Gastrocnemius medialis (tissue), 4 donors: ENCODE measurements at regions not wholly inside any gene's neighbourhood (a gene's known extent, or its start where the extent isn't known, plus 50 kb on each side); places are given as distances from the start of the nearest gene placed in this dataset.

Source experiments
- ATAC-seq, 2 donors: fragments of 150-250 bp; one replicate each; pipeline ENCODE4 v1.9.1; 2016
- DNase-seq, 2 donors: peaks; one replicate each; pipeline ENCODE4 v3.0.0-alpha.2; 2019
- H3K27ac ChIP-seq, 4 donors: fragments of 200-600 bp; sonication (generic); 1 replicate in 1 of 4; 2 replicates in 3 of 4; pipeline ENCODE4 v1.5.1; 2016 to 2018; ENCODE audit warnings: mild to moderate bottlenecking in 2 of 4, moderate library complexity in 1 of 4
- H3K27me3 ChIP-seq, 3 donors: fragments of 200-600 bp; sonication (generic) in 2 of 3; 1 replicate in 1 of 3; 2 replicates in 2 of 3; pipeline versions ENCODE4 v1.5.1 to v1.6.0; 2016 to 2019; ENCODE audit warnings: mild to moderate bottlenecking in 1 of 3, moderate library complexity in 1 of 3
- H3K36me3 ChIP-seq, 2 donors: fragments of 200-600 bp; sonication (generic) in 1 of 2; one replicate each; pipeline ENCODE4 v1.5.1; 2017 to 2018
- H3K4me1 ChIP-seq, 2 donors: fragments of 200-600 bp; sonication (generic) in 1 of 2; one replicate each; pipeline ENCODE4 v1.5.1; 2016 to 2017; ENCODE audit warnings: mild to moderate bottlenecking in 2 of 2
- H3K4me3 ChIP-seq, 4 donors: fragments of 200-600 bp; sonication (generic) in 3 of 4; 1 replicate in 1 of 4; 2 replicates in 3 of 4; pipeline ENCODE4 v1.5.1; 2016 to 2019; ENCODE audit warnings: mild to moderate bottlenecking in 2 of 4
- H3K9me3 ChIP-seq, 3 donors: fragments of 200-600 bp; sonication (generic) in 2 of 3; 1 replicate in 1 of 3; 2 replicates in 2 of 3; pipeline ENCODE4 v1.5.1; 2016 to 2019
- CTCF ChIP-seq, 5 experiments: fragments of 450-650 bp in 3 of 5; fragments of 200-600 bp in 2 of 5; sonication (generic) in 2 of 5; IDR thresholded peaks in 4 of 5; conservative IDR thresholded peaks in 1 of 5; 1 replicate in 4 of 5; 2 replicates in 1 of 5; pipeline ENCODE4 v1.5.1; 2016 to 2019; ENCODE audit warnings: antibody characterized with exemption in 5 of 5, mild to moderate bottlenecking in 3 of 5, moderate library complexity in 3 of 5
- POLR2A ChIP-seq, 2 donors: fragments of 450-650 bp; IDR thresholded peaks; one replicate each; pipeline ENCODE4 v1.6.1; 2017; ENCODE audit warnings: antibody characterized with exemption in 2 of 2, mild to moderate bottlenecking in 2 of 2, moderate library complexity in 2 of 2
- in situ Hi-C, 4 donors: fragments of 200-750 bp; cut with MboI; loops; one replicate each; pipeline versions ENCODE4 v1.15.0 to v1.8.0; 2017; ENCODE audit warnings: low sequenced_read_pairs in 4 of 4
- intact Hi-C: fragments of 100-400 bp; cut with DNase I; formaldehyde crosslinking; loops from one replicate; pipeline ENCODE4 v1.15.1; 2023; ENCODE audit warnings: low total_unique reads

- H3K27ac ChIP-seq, result no peak overlapping the region
- ATAC-seq, result no peak
- no peaks in the 10 kb centered on the region for H3K9me3 ChIP-seq
- H3K27me3 ChIP-seq, result peaks cover 0 to 14% (median 7%) of the 10 kb centered on the region in 3 donors
- no peak for TF ChIP-seq CTCF (IDR thresholded peaks at IDR 0.05 in 4 of 5, conservative IDR thresholded peaks at IDR 0.05 in 1 of 5)
- TF ChIP-seq POLR2A (IDR thresholded peaks at IDR 0.05), result no peak
- intact Hi-C loops (no loop called here), in situ Hi-C loops (no loop called here)
- no peak overlapping the region for H3K4me3 ChIP-seq
- no peak for DNase-seq
- no peaks in the 10 kb centered on the region for H3K4me1 ChIP-seq
- no peaks in the 10 kb centered on the region for H3K36me3 ChIP-seq
These were observed 52.3 kb upstream of the CPLX2 start for GRCh38 chr5:175819090-175819425.

- peaks cover 0 to 14% (median 7%) of the 10 kb centered on the region in 3 donors for H3K27me3 ChIP-seq
- no peak overlapping the region for H3K4me3 ChIP-seq
- in situ Hi-C loops, result no loop called here
These were observed 51.1 kb upstream of the CPLX2 start for GRCh38 chr5:175820230-175820629.

More at GRCh38 chr5:175820230-175820629, 51.1 kb upstream of the CPLX2 start:
- TF ChIP-seq CTCF (IDR thresholded peaks at IDR 0.05 in 4 of 5, conservative IDR thresholded peaks at IDR 0.05 in 1 of 5) (no peak), POLR2A (IDR thresholded peaks at IDR 0.05) (no peak)
- intact Hi-C loops, result no loop called here
- ATAC-seq, result no peak
- Histone ChIP-seq H3K36me3 (no peaks in the 10 kb centered on the region), H3K4me1 (no peaks in the 10 kb centered on the region), H3K27ac (no peak overlapping the region), H3K9me3 (no peaks in the 10 kb centered on the region)
- no peak for DNase-seq
